ENCODE measurements at regions not wholly inside any gene's neighbourhood (a gene's known extent, or its start where the extent isn't known, plus 50 kb on each side); places are given as distances from the start of the nearest gene placed in this dataset.

- TF ChIP-seq CTCF (conservative IDR thresholded peaks at IDR 0.05) = no peak
- Mint-ChIP-seq H3K27ac (no peak overlapping the region), H3K27me3 (no peaks in the 10 kb centered on the region), H3K9me3 (no peaks in the 10 kb centered on the region), H3K36me3 (no peaks in the 10 kb centered on the region), H3K4me1 (ENCODE audit: unreplicated experiment) (no peaks in the 10 kb centered on the region), H3K4me3 (no peak overlapping the region)
- DNase-seq (ENCODE audit: extremely low spot score, unreplicated experiment) = no peak
Observed at GRCh38 chr10:58086144-58086762, 181.4 kb downstream of the IPMK start.

GRCh38 chr10:58082248-58082647 is 185.4 kb downstream of the IPMK start:
- Mint-ChIP-seq H3K4me1 (ENCODE audit: unreplicated experiment) (no peaks in the 10 kb centered on the region), H3K27me3 (no peaks in the 10 kb centered on the region), H3K9me3 (peaks cover 4% of the 10 kb centered on the region), H3K4me3 (no peak overlapping the region), H3K36me3 (no peaks in the 10 kb centered on the region), H3K27ac (no peak overlapping the region)
- no peak for DNase-seq (ENCODE audit: extremely low spot score, unreplicated experiment)
- no peak for TF ChIP-seq CTCF (conservative IDR thresholded peaks at IDR 0.05)

- Mint-ChIP-seq H3K4me1 (ENCODE audit: unreplicated experiment) (no peaks in the 10 kb centered on the region), H3K4me3 (no peak overlapping the region), H3K27ac (no peak overlapping the region), H3K36me3 (no peaks in the 10 kb centered on the region), H3K9me3 (peaks cover 4% of the 10 kb centered on the region), H3K27me3 (no peaks in the 10 kb centered on the region)
- no peak for DNase-seq (ENCODE audit: extremely low spot score, unreplicated experiment)
- TF ChIP-seq CTCF (conservative IDR thresholded peaks at IDR 0.05) = no peak
Observed at GRCh38 chr10:58081353-58081752, 186.3 kb downstream of the IPMK start.

GRCh38 chr10:58079461-58079860 is 188.2 kb downstream of the IPMK start:
- H3K9me3 Mint-ChIP-seq = peaks cover 4% of the 10 kb centered on the region
- H3K4me3 Mint-ChIP-seq = no peak overlapping the region
- H3K4me1 Mint-ChIP-seq (ENCODE audit: unreplicated experiment) = no peaks in the 10 kb centered on the region
- no peak overlapping the region for H3K27ac Mint-ChIP-seq
- no peaks in the 10 kb centered on the region for H3K36me3 Mint-ChIP-seq
- no peaks in the 10 kb centered on the region for H3K27me3 Mint-ChIP-seq
- DNase-seq (ENCODE audit: extremely low spot score, unreplicated experiment) = no peak
- TF ChIP-seq CTCF (conservative IDR thresholded peaks at IDR 0.05) = no peak

GRCh38 chr10:58072634-58073033 is 195.1 kb downstream of the IPMK start:
- no peaks in the 10 kb centered on the region for H3K36me3 Mint-ChIP-seq
- H3K4me1 Mint-ChIP-seq (ENCODE audit: unreplicated experiment) = no peaks in the 10 kb centered on the region
- H3K27me3 Mint-ChIP-seq = no peaks in the 10 kb centered on the region

More at GRCh38 chr10:58072634-58073033, 195.1 kb downstream of the IPMK start:
- H3K9me3 Mint-ChIP-seq = no peaks in the 10 kb centered on the region
- H3K4me3 Mint-ChIP-seq = no peak overlapping the region
- no peak for DNase-seq (ENCODE audit: extremely low spot score, unreplicated experiment)
- no peak for TF ChIP-seq CTCF (conservative IDR thresholded peaks at IDR 0.05)
- H3K27ac Mint-ChIP-seq = no peak overlapping the region
